PFSK-1 (cell line): ENCODE measurements at regions not wholly inside any gene's neighbourhood (a gene's known extent, or its start where the extent isn't known, plus 50 kb on each side); places are given as distances from the start of the nearest gene placed in this dataset.

Experiments used
- POLR2AphosphoS5 ChIP-seq: IDR thresholded peaks from 2 replicates; pipeline ENCODE4 v1.6.1; 2012; ENCODE audit warnings: low read depth, mild to moderate bottlenecking, control low read depth, low read length, moderate library complexity
- REST ChIP-seq, 2 experiments: IDR thresholded peaks; 2 replicates each; pipeline versions ENCODE4 v1.6.1 to v1.8.0; 2011 to 2012; ENCODE audit warnings: low read depth in 2 of 2, low read length in 2 of 2, control low read depth in 1 of 2, inconsistent platforms in 1 of 2, mild to moderate bottlenecking in 1 of 2, moderate library complexity in 1 of 2; ENCODE audit not compliant: insufficient read depth in 1 of 2

- TF ChIP-seq POLR2AphosphoS5: no peak
- TF ChIP-seq REST (IDR thresholded peaks at IDR 0.05; ENCODE audit: insufficient read depth in 1 of 2, low read depth in 2 of 2, low read length in 2 of 2): no peak
Measured at GRCh38 chr2:194077366-194077765, 1579.7 kb upstream of the SLC39A10 start.
